ENCODE measurements at regions not wholly inside any gene's neighbourhood (a gene's known extent, or its start where the extent isn't known, plus 50 kb on each side); places are given as distances from the start of the nearest gene placed in this dataset.
A peak's percentile ranks its signal among the peaks of the same experiment; 100 is the strongest.
"Not testable (repeated sequence)": the region's sequence is repeated elsewhere in the genome, so short reads cannot be mapped to it uniquely, and the experiment has no call there.

DNA sequence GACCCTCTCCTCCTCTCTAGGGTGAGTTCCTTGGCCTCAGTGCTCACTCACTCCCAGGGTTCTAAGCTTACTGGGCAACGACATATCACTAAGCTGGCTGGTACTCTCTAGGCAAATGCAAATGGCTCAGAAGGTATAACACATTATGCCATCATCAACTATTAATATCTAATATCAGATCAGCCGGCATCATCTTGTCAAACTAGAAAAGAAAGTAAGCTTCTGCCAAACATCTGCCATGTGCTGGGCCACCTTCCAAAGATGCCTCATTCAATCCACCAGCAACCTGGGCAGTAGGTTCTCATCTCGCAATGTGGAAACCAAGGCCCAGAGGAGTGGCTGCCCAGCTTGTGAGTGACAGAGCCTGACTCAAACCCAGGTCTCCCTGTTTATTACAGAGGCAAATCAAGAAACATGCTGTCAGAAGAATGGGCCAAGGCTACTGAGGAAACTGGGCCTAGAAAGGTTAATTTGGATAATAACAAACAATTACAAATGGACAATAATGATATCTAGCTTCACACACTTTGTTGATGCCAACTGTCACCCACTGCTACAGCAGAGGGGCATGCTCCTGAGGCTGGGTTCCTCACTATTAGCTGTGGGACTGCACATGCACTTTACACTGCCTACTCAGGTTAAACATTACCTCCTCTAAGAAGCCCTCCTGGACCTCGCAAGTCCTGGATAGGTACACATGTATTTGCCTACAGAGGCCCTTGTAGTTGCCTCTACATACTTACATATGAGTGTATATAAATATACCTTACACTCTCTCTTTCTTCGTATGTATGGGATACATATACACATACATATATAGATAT is 183.3 kb upstream of the JUN start:
- Mint-ChIP-seq H3K4me3 (no peak overlapping the region), H3K27me3 (no peaks in the 10 kb centered on the region), H3K36me3 (ENCODE audit: low read depth) (no peaks in the 10 kb centered on the region), H3K9me3 (no peaks in the 10 kb centered on the region), H3K4me1 (peaks cover 16% of the 10 kb centered on the region), H3K27ac (peak overlapping the region; percentile 87)
- ATAC-seq (replicated peaks) = no peak

DNA sequence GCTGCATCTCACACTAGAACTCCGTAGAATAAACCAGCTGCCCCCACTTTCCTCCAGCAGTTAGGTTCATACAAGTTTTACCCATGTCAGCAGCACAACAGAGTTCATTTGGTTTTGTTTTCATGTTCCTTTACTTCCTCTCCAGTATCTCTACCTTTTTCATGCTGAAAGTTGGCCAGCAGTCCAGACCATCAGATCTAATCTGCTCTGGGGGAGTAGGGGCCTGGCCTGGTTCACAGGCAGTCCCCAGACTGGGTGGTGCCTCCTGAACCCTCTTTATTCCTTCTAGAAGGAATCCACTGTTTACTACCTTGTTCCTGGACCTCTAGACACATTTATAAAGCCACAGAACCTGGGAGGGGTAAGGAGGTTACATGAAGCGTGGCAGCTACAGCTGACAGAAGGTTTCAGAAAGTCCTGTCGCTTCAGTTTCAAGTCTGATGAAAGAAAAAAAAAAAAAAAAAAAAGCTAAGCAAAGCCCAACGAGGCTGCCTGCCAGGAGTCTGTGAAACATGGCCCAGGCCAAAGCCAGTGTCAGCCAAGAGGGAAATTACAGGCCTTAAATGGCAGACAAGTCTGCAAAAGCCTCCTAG is 184.6 kb upstream of the JUN start:
- Mint-ChIP-seq H3K4me1 (peaks cover 16% of the 10 kb centered on the region), H3K36me3 (ENCODE audit: low read depth) (no peaks in the 10 kb centered on the region), H3K27ac (peak overlapping the region; percentile 87), H3K4me3 (peak overlapping the region; percentile 69), H3K27me3 (no peaks in the 10 kb centered on the region), H3K9me3 (no peaks in the 10 kb centered on the region)
- ATAC-seq (replicated peaks) = peak; percentile 80

- not testable (repeated sequence) for ATAC-seq (replicated peaks); H3K27me3 Mint-ChIP-seq; H3K4me3 Mint-ChIP-seq; H3K27ac Mint-ChIP-seq; H3K36me3 Mint-ChIP-seq (ENCODE audit: low read depth); H3K9me3 Mint-ChIP-seq
- peaks cover 16% of the 10 kb centered on the region for H3K4me1 Mint-ChIP-seq
These were observed 185.3 kb upstream of the JUN start for GRCh38 chr1:58969176-58969575.

DNA sequence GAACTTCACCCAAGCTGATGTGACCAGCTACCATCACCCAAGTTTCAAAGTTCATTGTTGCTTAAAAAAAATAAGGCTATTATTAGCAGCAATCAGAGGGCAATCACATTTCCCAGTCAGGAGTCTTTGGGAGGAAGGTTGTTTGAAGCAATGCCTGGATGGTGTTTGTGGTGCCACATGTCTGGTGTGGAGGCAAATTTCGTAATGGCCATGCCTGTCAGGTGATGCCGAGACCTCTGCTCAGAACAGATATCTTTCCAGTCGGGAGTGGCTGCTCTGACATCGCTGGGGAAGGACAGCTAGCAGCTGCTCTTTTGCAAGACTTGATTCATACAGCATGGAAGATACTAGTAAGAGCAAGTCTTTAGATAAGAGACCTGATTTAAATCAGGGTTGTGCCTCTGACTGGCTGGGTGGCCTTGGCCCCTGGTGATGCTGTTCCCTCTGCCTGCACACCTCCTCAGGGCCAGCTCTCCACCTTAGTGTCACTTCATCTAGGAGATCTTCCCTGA is 187.8 kb upstream of the JUN start:
- no peaks in the 10 kb centered on the region for H3K9me3 Mint-ChIP-seq
- no peak overlapping the region for H3K27ac Mint-ChIP-seq
- H3K36me3 Mint-ChIP-seq (ENCODE audit: low read depth) = no peaks in the 10 kb centered on the region
- H3K4me1 Mint-ChIP-seq = peaks cover 14% of the 10 kb centered on the region
- ATAC-seq (replicated peaks) = no peak
- no peaks in the 10 kb centered on the region for H3K27me3 Mint-ChIP-seq
- H3K4me3 Mint-ChIP-seq = no peak overlapping the region

GRCh38 chr1:58975888-58976287 is 192.0 kb upstream of the JUN start:
- H3K4me1 Mint-ChIP-seq = peaks cover 4% of the 10 kb centered on the region
- peaks cover 3% of the 10 kb centered on the region for H3K27me3 Mint-ChIP-seq
- ATAC-seq (replicated peaks) = no peak
- no peaks in the 10 kb centered on the region for H3K9me3 Mint-ChIP-seq
- H3K27ac Mint-ChIP-seq = no peak overlapping the region
- H3K4me3 Mint-ChIP-seq = no peak overlapping the region
- H3K36me3 Mint-ChIP-seq (ENCODE audit: low read depth) = no peaks in the 10 kb centered on the region

DNA sequence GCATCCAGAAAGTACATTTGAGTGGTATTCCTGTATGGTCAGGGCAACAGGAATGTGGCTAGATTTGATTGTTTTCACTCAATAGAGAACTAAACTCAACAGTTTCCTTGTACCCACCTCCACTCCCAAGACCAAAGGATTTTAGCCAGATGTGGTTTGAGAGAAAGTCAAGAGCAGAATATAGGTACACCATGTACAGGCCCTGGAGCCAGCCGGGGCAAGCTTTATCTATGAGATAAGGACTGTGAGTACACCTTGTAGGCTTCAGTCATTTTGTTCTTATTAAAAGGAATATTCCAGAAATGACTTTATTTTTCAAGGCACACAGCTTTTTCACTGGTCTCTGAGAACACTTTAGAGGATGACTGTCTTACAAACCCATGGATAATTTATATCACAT is 192.4 kb upstream of the JUN start:
- H3K4me3 Mint-ChIP-seq = no peak overlapping the region
- H3K27me3 Mint-ChIP-seq = peaks cover 3% of the 10 kb centered on the region
- H3K9me3 Mint-ChIP-seq = no peaks in the 10 kb centered on the region
- no peaks in the 10 kb centered on the region for H3K36me3 Mint-ChIP-seq (ENCODE audit: low read depth)
- no peak overlapping the region for H3K27ac Mint-ChIP-seq
- ATAC-seq (replicated peaks) = no peak
- H3K4me1 Mint-ChIP-seq = peaks cover 4% of the 10 kb centered on the region

DNA sequence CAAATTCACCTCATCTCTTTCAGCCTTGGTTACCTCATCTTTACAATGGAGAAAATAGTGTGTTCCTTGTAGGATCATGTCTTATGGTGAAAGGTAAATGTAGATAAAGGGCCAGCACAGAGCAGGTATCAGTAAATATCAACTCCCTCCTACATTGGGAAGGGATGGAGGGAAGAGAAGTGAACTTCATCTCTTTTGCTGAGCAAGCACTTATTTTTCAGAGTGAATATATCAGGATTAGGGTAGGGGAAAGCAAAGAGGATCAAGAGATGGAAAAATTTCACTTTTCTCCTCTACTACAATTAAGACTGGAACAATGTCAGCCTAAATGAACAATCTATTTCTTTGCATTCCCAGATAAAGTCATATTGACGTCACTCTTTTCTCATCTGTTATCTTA is 193.8 kb upstream of the JUN start:
- no peaks in the 10 kb centered on the region for H3K9me3 Mint-ChIP-seq
- H3K36me3 Mint-ChIP-seq (ENCODE audit: low read depth) = no peaks in the 10 kb centered on the region
- peaks cover 3% of the 10 kb centered on the region for H3K27me3 Mint-ChIP-seq
- ATAC-seq (replicated peaks) = no peak
- peaks cover 4% of the 10 kb centered on the region for H3K4me1 Mint-ChIP-seq
- H3K4me3 Mint-ChIP-seq = no peak overlapping the region
- no peak overlapping the region for H3K27ac Mint-ChIP-seq

DNA sequence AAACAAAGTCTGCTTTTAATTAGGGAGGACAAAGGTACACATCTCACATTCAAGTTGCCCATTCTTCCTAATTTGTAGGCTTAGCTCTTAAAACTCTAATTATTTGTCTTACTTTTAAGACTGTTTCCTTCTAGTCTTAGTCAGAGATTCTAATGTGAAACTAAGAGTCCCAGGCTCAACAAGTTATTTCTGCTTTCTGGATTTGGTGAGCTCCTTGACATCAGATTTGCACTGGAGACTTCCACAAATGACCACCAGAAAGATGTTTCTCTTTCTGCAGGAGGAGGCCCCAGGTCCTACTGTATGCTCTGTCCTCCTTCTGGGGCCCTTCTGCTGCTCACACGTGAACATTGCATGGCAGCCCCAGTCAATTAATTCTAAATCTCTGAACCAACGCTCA is 194.2 kb upstream of the JUN start:
- Mint-ChIP-seq H3K4me3 (no peak overlapping the region), H3K9me3 (no peaks in the 10 kb centered on the region), H3K36me3 (ENCODE audit: low read depth) (no peaks in the 10 kb centered on the region), H3K27me3 (peaks cover 3% of the 10 kb centered on the region), H3K4me1 (peaks cover 4% of the 10 kb centered on the region), H3K27ac (no peak overlapping the region)
- no peak for ATAC-seq (replicated peaks)

GRCh38 chr1:58979086-58979485 is 195.2 kb upstream of the JUN start:
- Mint-ChIP-seq H3K27me3 (peaks cover 3% of the 10 kb centered on the region), H3K4me3 (no peak overlapping the region), H3K4me1 (peaks cover 4% of the 10 kb centered on the region)

DNA sequence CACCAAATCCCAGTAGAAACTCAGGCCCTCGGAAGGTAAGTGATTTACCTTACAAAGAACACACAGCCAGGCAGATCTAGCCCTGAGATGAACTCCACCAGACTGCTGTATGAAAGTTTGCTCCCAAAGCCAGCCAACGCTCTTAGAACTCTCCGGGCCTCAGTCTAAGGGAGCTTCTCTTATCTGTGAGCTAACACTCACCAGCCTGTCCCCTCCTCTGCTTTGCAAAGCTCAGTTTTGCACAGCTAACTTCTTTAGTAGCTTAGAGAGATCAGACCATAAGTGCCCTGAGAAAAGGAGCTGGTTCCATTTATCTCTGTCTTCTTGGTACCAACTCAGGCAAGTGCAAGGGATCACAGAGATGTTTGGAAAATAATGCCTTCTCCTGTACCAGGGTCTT is 195.8 kb upstream of the JUN start:
- Mint-ChIP-seq H3K27ac (no peak overlapping the region), H3K4me3 (no peak overlapping the region), H3K9me3 (no peaks in the 10 kb centered on the region), H3K27me3 (peaks cover 3% of the 10 kb centered on the region), H3K4me1 (peaks cover 4% of the 10 kb centered on the region), H3K36me3 (ENCODE audit: low read depth) (no peaks in the 10 kb centered on the region)
- ATAC-seq (replicated peaks) = no peak

More at GRCh38 chr1:58979086-58979485, 195.2 kb upstream of the JUN start:
- ATAC-seq (replicated peaks) = no peak
- H3K9me3 Mint-ChIP-seq = no peaks in the 10 kb centered on the region
- H3K27ac Mint-ChIP-seq = peak overlapping the region; percentile 58
- H3K36me3 Mint-ChIP-seq (ENCODE audit: low read depth) = no peaks in the 10 kb centered on the region

- Mint-ChIP-seq H3K4me1 (peaks cover 4% of the 10 kb centered on the region), H3K36me3 (ENCODE audit: low read depth) (no peaks in the 10 kb centered on the region), H3K4me3 (no peak overlapping the region), H3K9me3 (no peaks in the 10 kb centered on the region), H3K27ac (no peak overlapping the region), H3K27me3 (peaks cover 3% of the 10 kb centered on the region)
- no peak for ATAC-seq (replicated peaks)
These were observed 197.5 kb upstream of the JUN start for GRCh38 chr1:58981392-58981791.

DNA sequence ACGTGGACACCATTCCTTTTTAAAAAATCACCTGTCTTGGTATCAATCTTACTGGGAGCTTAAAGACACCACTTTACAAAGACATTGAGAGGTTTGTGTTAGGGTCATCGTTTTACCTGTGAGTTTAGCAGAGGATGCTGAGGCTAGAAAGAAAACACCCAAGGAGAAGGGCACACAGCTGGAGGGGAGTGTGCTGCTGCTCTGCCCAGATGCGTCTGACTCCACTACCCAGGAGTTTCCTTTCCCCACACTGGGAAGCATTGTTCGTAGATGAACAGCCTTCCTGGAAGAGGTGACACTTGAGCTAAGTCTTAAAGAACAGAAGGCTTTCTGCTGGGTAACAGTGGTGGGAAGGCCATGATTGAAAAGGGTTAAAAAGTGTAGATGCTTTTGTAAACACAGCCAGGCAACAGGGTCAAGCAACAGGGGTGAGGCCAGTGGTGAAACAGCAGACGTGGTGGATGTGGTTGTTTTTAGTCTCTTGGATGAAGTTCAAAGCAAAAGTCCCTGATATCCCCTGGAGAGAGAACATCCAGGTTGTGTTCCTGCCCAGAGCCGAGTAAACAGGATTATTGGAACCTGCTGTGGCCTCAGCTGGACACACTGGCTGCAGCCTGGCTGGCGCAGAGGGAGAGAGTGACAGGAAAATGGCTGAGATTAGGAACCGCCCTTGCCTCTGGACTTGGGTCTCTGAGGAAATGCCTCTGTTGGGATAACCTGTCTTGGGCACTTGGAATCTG is 198.6 kb upstream of the JUN start:
- peaks cover 3% of the 10 kb centered on the region for H3K27me3 Mint-ChIP-seq
- no peak overlapping the region for H3K27ac Mint-ChIP-seq
- no peaks in the 10 kb centered on the region for H3K36me3 Mint-ChIP-seq (ENCODE audit: low read depth)
- no peaks in the 10 kb centered on the region for H3K9me3 Mint-ChIP-seq
- peaks cover 8% of the 10 kb centered on the region for H3K4me1 Mint-ChIP-seq
- no peak for ATAC-seq (replicated peaks)
- no peak overlapping the region for H3K4me3 Mint-ChIP-seq

DNA sequence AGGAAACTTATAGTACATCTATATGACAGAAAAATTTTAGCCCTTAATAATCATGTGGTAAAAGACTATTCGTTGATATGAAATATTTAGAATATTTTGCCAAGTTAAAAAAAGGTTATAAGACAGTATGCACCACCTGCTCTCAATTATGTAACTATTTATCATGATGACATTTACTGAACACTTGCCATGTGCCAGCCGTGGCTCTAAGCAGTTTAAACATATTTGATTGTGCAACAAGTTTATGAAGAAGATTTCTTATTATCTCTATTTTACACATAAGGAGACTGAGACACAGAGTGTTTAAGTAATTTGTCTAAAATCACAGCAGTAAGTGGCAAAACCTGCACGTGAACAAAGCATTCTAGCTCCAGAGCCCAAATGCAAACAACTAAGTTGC is 199.3 kb upstream of the JUN start:
- Mint-ChIP-seq H3K27me3 (peaks cover 3% of the 10 kb centered on the region), H3K9me3 (no peaks in the 10 kb centered on the region), H3K36me3 (ENCODE audit: low read depth) (no peaks in the 10 kb centered on the region), H3K4me3 (no peak overlapping the region), H3K27ac (no peak overlapping the region), H3K4me1 (peaks cover 10% of the 10 kb centered on the region)
- no peak for ATAC-seq (replicated peaks)

GRCh38 chr1:58983633-58984245 is 199.9 kb upstream of the JUN start:
- no peak overlapping the region for H3K27ac Mint-ChIP-seq
- H3K27me3 Mint-ChIP-seq = no peaks in the 10 kb centered on the region
- H3K4me3 Mint-ChIP-seq = no peak overlapping the region
- H3K9me3 Mint-ChIP-seq = no peaks in the 10 kb centered on the region
- H3K36me3 Mint-ChIP-seq (ENCODE audit: low read depth) = no peaks in the 10 kb centered on the region
- no peak for ATAC-seq (replicated peaks)
- H3K4me1 Mint-ChIP-seq = peaks cover 9% of the 10 kb centered on the region

Measured in activated T-helper 17 cell treated with anti-CD3 and anti-CD28 coated beads, Interleukin-2, amount 50 U/mL, for 72 hours (primary cell).